Stimulated activated CD4-positive, alpha-beta T cell treated with anti-CD3 and anti-CD28 coated beads, Interleukin-2, amount 100 ng/mL, for 48 hours (primary cell): ENCODE measurements at regions not wholly inside any gene's neighbourhood (a gene's known extent, or its start where the extent isn't known, plus 50 kb on each side); places are given as distances from the start of the nearest gene placed in this dataset.
"Not testable (repeated sequence)": the region's sequence is repeated elsewhere in the genome, so short reads cannot be mapped to it uniquely, and the experiment has no call there.

ENCODE experiments used
- DNase-seq, 2 donors: peaks; one replicate each; pipeline ENCODE4 v3.0.0-alpha.2; 2020

DNA sequence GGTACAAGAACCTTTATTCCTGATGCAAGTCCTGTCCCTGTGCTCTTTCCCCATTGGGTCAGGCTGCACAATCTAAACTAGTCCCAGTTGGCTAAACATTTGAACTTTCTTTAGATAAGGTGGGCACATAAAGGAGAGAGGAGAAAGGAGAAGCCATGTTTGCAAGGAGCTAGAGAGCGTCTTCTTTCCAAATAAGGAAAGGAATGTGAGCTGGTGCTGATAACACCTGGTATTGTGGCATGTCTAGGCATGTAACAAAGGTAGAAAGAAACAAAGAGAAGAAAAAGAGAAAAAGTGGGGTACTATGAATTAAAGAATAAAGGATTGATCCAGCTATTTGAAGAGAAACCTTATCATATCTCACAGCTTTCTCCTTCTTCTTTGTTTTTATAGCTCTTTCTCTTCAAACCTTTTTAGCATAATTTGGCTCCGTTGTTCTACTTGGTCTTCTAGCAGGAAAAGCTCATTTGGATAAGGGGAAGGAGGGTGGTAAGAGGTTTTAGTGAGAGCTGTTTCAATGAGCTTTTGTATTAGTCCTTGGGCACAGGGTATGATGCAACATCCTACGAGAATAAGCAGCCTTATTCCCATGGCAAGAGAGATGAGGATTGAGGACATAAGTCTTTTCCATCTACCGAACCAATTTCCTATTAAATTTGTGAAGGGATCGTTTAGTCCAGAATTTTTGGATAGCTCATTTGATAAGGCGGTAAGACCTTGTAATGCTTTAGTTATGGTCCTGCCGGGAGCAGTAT lies 415.5 kb upstream of the MAN1A1 start:
- no peak for DNase-seq

DNA sequence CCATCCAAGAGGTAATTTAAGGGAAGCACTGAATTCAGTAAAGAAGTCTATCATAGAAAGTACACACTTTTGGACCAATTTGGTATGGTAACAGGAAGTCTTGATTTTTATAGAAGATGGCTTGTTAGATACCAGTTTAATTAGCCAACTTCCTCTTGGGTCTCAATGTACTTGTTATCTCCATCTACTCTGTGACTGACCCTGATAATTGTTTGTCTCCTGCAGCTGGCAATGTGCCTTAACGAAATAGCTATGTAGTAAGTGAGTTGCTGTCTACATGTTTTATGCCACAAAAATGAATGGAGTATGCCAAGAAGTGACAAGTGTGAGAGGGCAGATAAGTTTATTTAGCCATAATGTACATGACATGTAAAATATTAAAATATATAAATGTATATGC lies 410.5 kb upstream of the MAN1A1 start:
- no peak for DNase-seq

- DNase-seq: no peak
Measured at GRCh38 chr6:119758385-119758784, 408.8 kb upstream of the MAN1A1 start.

DNA sequence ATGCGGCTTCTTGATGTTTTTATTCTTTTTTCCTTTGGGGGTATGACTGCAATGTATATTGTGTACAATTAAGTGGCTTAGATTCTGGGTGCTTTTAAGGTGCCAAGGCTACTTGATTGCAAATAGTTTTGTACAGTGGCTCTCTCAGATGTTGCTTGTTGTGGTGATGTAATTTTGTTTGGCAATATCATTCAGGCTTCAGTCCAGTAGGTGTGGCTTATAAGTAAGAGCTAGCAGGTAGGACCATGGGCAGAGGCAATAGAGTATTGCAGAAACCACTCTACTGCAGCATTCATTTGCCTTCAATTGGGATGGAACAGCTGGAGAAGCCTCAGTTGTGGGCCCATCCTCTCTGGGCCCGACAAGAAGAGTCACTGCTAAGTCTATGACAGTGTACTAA lies 407.9 kb upstream of the MAN1A1 start:
- no peak for DNase-seq

GRCh38 chr6:119749335-119749734 lies 399.8 kb upstream of the MAN1A1 start:
- no peak for DNase-seq

- not testable (repeated sequence) for DNase-seq
Measured at GRCh38 chr6:119748535-119748934, 399.0 kb upstream of the MAN1A1 start.

DNA sequence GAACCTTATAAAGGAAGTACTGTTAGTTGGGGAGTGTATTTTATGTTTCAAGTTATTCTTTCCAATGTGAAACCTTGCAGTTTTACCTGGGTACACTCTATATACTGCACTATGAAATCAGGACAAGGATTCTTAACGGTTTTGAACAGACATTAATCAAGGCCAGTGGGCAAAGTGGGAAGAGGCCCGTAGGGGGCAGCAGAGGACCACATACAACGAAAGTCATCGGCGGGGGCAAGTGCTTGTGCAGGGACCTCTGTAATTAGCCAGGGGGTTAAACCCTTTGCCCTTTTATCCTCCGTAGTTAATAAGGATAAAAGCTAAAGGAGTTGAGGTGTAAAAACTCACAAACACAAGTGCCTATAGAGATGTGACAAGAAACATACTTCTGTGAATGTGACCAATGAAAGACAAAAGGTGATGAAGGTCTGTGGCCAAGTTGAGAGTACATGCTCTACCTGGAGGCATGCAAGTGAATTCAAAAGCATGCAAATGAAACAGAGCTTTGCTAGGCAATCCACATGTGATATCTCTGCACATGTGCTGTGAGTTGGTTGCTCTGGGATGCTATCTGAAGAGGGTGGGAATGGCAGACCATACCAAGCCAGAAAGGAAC lies 392.7 kb upstream of the MAN1A1 start:
- peak; percentile 50 to 61 for DNase-seq

GRCh38 chr6:119739769-119740168 lies 390.2 kb upstream of the MAN1A1 start:
- no peak for DNase-seq

GRCh38 chr6:119738425-119738824 lies 388.9 kb upstream of the MAN1A1 start:
- DNase-seq: no peak

GRCh38 chr6:119736296-119737021 lies 386.9 kb upstream of the MAN1A1 start:
- no peak for DNase-seq

GRCh38 chr6:119735530-119735929 lies 386.0 kb upstream of the MAN1A1 start:
- DNase-seq: no peak

GRCh38 chr6:119734227-119734626 lies 384.7 kb upstream of the MAN1A1 start:
- no peak for DNase-seq

GRCh38 chr6:119728935-119729334 lies 379.4 kb upstream of the MAN1A1 start:
- DNase-seq: no peak

DNA sequence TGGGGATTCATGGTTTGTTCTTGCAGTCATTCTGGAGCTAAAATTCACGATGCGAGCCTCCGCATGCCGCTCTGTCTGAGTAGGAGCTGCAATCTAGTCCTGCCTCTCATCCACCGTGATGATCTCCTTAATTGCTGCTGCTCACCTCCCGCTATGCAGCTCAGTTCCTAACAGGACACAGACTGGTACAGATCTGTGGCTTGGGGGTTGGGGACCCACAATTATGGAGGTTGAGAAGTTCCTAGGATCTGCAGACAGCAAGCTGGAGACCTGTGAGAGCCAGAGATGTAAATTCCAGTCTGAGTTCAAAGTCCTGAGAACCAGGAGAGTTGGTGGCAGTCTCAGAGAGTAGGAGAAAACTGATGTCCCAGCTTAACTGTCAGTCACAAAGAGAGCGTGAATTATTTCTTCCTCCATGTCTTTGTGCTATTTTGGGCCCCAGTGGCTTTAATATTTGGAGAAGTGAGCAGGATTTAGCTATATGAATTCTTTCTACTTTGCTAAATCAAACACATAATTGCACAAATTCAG lies 378.7 kb upstream of the MAN1A1 start:
- no peak for DNase-seq

- no peak for DNase-seq
Measured at GRCh38 chr6:119727504-119728219, 378.1 kb upstream of the MAN1A1 start.

- not testable (repeated sequence) for DNase-seq
Measured at GRCh38 chr6:119726912-119727311, 377.4 kb upstream of the MAN1A1 start.

DNA sequence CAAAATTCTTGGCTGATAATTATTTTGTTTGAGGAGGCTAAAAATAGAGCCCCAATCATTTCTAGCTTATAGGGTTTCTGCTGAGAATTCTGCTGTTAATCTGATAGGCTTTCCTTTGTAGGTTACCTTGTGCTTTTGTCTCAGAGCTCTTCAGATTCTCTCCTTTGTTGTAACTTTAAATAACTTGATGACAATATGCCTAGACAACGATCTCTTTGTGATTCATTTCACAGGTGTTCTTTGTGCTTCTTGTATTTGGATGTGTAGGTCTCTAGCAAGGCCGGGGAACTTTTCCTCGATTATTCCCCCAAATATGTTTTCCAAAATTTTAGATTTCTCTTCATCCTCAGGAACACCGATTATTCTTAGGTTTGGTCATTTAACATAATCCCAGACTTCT lies 376.5 kb upstream of the MAN1A1 start:
- no peak for DNase-seq

GRCh38 chr6:119720160-119720559 lies 370.6 kb upstream of the MAN1A1 start:
- no peak for DNase-seq

- no peak for DNase-seq
Measured at GRCh38 chr6:119717942-119718341, 368.4 kb upstream of the MAN1A1 start.

DNA sequence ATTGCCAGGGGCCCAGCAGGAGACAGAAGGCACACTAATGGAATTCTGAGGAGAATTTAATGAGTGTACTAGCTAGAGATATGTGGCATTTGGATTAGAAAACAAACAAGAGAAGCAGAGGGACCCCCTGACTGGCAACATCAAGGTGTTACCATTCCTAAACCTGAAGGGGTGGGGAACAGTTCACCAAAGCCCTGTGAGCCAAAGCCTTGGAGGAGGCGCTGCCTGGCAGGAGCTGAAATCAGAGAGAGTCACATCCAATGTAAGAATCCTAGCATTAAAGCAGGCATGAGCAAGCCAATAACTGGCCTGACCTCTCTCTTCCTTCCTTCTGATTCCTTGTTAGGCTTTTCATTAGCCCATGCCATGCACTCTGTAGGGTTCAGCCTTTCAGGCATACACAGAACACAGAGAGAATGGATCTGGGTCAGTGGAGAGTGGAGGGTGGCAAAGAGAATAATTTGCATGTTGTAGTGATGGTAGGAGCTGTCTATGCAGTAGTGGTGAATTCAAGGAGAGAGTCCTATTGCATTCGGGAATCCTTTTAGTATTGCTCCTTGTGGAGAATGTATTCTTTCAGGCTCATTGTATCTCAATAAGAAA lies 367.2 kb upstream of the MAN1A1 start:
- DNase-seq: no peak

DNA sequence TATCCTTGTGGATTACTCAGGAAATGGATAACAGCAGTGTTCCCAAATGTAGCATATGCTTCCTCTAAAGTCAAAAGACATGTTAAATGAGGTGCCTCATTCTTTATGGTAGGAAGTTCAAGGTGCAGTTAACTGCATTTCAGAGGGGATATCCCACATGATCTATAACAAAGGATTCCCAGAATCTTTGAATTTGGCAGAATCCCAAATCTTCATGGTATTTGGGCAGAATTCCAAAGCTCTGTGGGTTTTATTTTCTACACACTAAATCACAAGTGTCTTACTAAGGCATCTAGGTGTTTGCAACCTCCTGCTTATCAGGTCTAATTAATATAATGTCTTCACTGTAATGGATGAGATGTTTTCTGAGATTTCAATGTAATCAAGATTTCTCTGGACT lies 364.3 kb upstream of the MAN1A1 start:
- DNase-seq: no peak

GRCh38 chr6:119686644-119687043 lies 337.1 kb upstream of the MAN1A1 start:
- DNase-seq: no peak

GRCh38 chr6:119686240-119686639 lies 336.7 kb upstream of the MAN1A1 start:
- no peak for DNase-seq
